H9 (cell line): ENCODE measurements at regions not wholly inside any gene's neighbourhood (a gene's known extent, or its start where the extent isn't known, plus 50 kb on each side); places are given as distances from the start of the nearest gene placed in this dataset.

Experiments used
- DNase-seq: peaks from one replicate; pipeline ENCODE4 v3.0.0-alpha.2; 2017
- H2AFZ ChIP-seq: one replicate; pipeline ENCODE4 v1.6.1; 2013; ENCODE audit warnings: mild to moderate bottlenecking, low read length, control low read depth, moderate library complexity
- H2AK5ac ChIP-seq: 2 replicates; pipeline ENCODE4 v1.6.1; 2013; ENCODE audit warnings: low read length, control low read depth, mixed read lengths; ENCODE audit not compliant: insufficient read length
- H2BK120ac ChIP-seq: one replicate; pipeline ENCODE4 v1.6.1; 2013; ENCODE audit warnings: low read depth, mild to moderate bottlenecking, low read length, control low read depth, inconsistent platforms; ENCODE audit not compliant: poor library complexity, severe bottlenecking
- H2BK12ac ChIP-seq: 2 replicates; pipeline ENCODE4 v1.6.1; 2013; ENCODE audit warnings: low read length, control low read depth, mixed read lengths, low read depth; ENCODE audit not compliant: insufficient read length
- H2BK15ac ChIP-seq: 2 replicates; pipeline ENCODE4 v1.6.1; 2013; ENCODE audit warnings: low read depth, low read length, control low read depth
- H2BK20ac ChIP-seq: one replicate; pipeline ENCODE4 v1.6.1; 2013; ENCODE audit warnings: low read depth, mild to moderate bottlenecking, low read length, control low read depth, inconsistent platforms; ENCODE audit not compliant: poor library complexity, severe bottlenecking
- H2BK5ac ChIP-seq: 2 replicates; pipeline ENCODE4 v1.6.1; 2013; ENCODE audit warnings: low read length, control low read depth, mixed read lengths; ENCODE audit not compliant: insufficient read length
- H3K14ac ChIP-seq: 2 replicates; pipeline ENCODE4 v1.6.1; 2013; ENCODE audit warnings: low read length, control low read depth; ENCODE audit not compliant: insufficient read depth
- H3K18ac ChIP-seq: 2 replicates; pipeline ENCODE4 v1.6.1; 2013; ENCODE audit warnings: low read depth, mild to moderate bottlenecking, mixed read lengths, low read length, control low read depth; ENCODE audit not compliant: insufficient read length
- H3K23ac ChIP-seq: 2 replicates; pipeline ENCODE4 v1.6.1; 2013; ENCODE audit warnings: low read length, control low read depth, mixed read lengths, low read depth; ENCODE audit not compliant: insufficient read length
- H3K23me2 ChIP-seq: 2 replicates; pipeline ENCODE4 v1.6.1; 2013; ENCODE audit warnings: low read depth, mild to moderate bottlenecking, mixed read lengths, low read length, control low read depth; ENCODE audit not compliant: insufficient read length, poor library complexity, severe bottlenecking
- H3K27ac ChIP-seq: 2 replicates; pipeline ENCODE4 v1.5.1; 2013; ENCODE audit warnings: low read length, control low read depth, mixed read lengths, low read depth; ENCODE audit not compliant: insufficient read length
- H3K27me3 ChIP-seq: 2 replicates; pipeline ENCODE4 v1.6.1; 2013; ENCODE audit warnings: low read length, control low read depth, inconsistent platforms; ENCODE audit not compliant: insufficient read depth
- H3K4ac ChIP-seq: 2 replicates; pipeline ENCODE4 v1.6.1; 2013; ENCODE audit warnings: low read depth, mild to moderate bottlenecking, control low read depth, inconsistent platforms, low read length, moderate library complexity
- H3K4me1 ChIP-seq: 2 replicates; pipeline ENCODE4 v1.6.1; 2013; ENCODE audit warnings: low read length, control low read depth, inconsistent platforms; ENCODE audit not compliant: insufficient read depth
- H3K4me2 ChIP-seq: 2 replicates; pipeline ENCODE4 v1.6.1; 2013; ENCODE audit warnings: low read length, control low read depth, mixed read lengths; ENCODE audit not compliant: insufficient read length, insufficient read depth
- H3K56ac ChIP-seq: 2 replicates; pipeline ENCODE4 v1.6.1; 2013; ENCODE audit warnings: low read depth, mild to moderate bottlenecking, mixed read lengths, low read length, control low read depth; ENCODE audit not compliant: insufficient read length
- H3K79me1 ChIP-seq: 2 replicates; pipeline ENCODE4 v1.6.1; 2013; ENCODE audit warnings: low read depth, mild to moderate bottlenecking, moderate library complexity, low read length, control low read depth, inconsistent platforms; ENCODE audit not compliant: insufficient read depth, poor library complexity, severe bottlenecking
- H3K79me2 ChIP-seq: 2 replicates; pipeline ENCODE4 v1.6.1; 2013; ENCODE audit warnings: low read length, control low read depth, inconsistent platforms; ENCODE audit not compliant: insufficient read depth
- H3K9ac ChIP-seq: 2 replicates; pipeline ENCODE4 v1.6.1; 2013; ENCODE audit warnings: low read length, control low read depth, mixed read lengths; ENCODE audit not compliant: insufficient read length; ENCODE audit errors: extremely low read depth
- H3K9me3 ChIP-seq: one replicate; pipeline ENCODE4 v1.6.1; 2013; ENCODE audit warnings: low read depth, low read length, inconsistent platforms; ENCODE audit not compliant: control insufficient read depth
- H3T11ph ChIP-seq: one replicate; pipeline ENCODE4 v1.6.1; 2013; ENCODE audit warnings: mild to moderate bottlenecking, low read length, control low read depth, inconsistent platforms
- H4K20me1 ChIP-seq: one replicate; pipeline ENCODE4 v1.6.1; 2013; ENCODE audit not compliant: control insufficient read depth, insufficient read length, insufficient read depth
- H4K5ac ChIP-seq: 2 replicates; pipeline ENCODE4 v1.6.1; 2013; ENCODE audit warnings: low read depth, mild to moderate bottlenecking, mixed read lengths, low read length, control low read depth; ENCODE audit not compliant: insufficient read length
- H4K8ac ChIP-seq: replicated peaks from 2 replicates; pipeline ENCODE4 v1.6.1; 2013; ENCODE audit warnings: low read length, control low read depth, mixed read lengths, low read depth; ENCODE audit not compliant: insufficient read length
- H4K91ac ChIP-seq: 2 replicates; pipeline ENCODE4 v1.6.1; 2013; ENCODE audit warnings: low read depth, mild to moderate bottlenecking, moderate library complexity, mixed read lengths, low read length, control low read depth; ENCODE audit not compliant: insufficient read length
- H3K27ac Mint-ChIP-seq, 3 experiments: 2 replicates in 2 of 3; 3 replicates in 1 of 3; pipeline ENCODE4 v1.8.0; 2020 to 2021; ENCODE audit warnings: mixed read lengths in 3 of 3, mild to moderate bottlenecking in 1 of 3, moderate library complexity in 1 of 3
- H3K27me3 Mint-ChIP-seq: 2 replicates; pipeline ENCODE4 v1.8.0; 2021; ENCODE audit warnings: low read depth, mild to moderate bottlenecking, moderate library complexity, mixed read lengths
- H3K36me3 Mint-ChIP-seq, 3 experiments: 2 replicates in 2 of 3; 3 replicates in 1 of 3; pipeline ENCODE4 v1.8.0; 2020 to 2021; ENCODE audit warnings: low read depth in 3 of 3, mixed read lengths in 3 of 3; ENCODE audit not compliant: insufficient read depth in 1 of 3
- H3K4me1 Mint-ChIP-seq, 2 experiments: 2 replicates each; pipeline ENCODE4 v1.8.0; 2020; ENCODE audit warnings: mixed read lengths in 2 of 2
- H3K4me3 Mint-ChIP-seq, 2 experiments: 2 replicates in 1 of 2; 3 replicates in 1 of 2; pipeline ENCODE4 v1.8.0; 2020 to 2021; ENCODE audit warnings: mild to moderate bottlenecking in 2 of 2, mixed read lengths in 2 of 2, moderate library complexity in 1 of 2
- H3K9me3 Mint-ChIP-seq, 2 experiments: 2 replicates in 1 of 2; 3 replicates in 1 of 2; pipeline ENCODE4 v1.8.0; 2020; ENCODE audit warnings: mild to moderate bottlenecking in 2 of 2, mixed read lengths in 2 of 2, moderate library complexity in 1 of 2
- WGBS: extraction: QIAGEN DNeasy Blood & Tissue Kit; methylation state at CpG from one replicate; pipeline ENCODE4 v1.1.7; 2013; ENCODE audit warnings: missing lambda C conversion rate, low lambda C conversion rate, mixed read lengths; ENCODE audit not compliant: insufficient read length; ENCODE audit errors: extremely low coverage; 5-methylcytosine and 5-hydroxymethylcytosine counted together
- TF ChIP-seq, protein P1 (sequence below): fragments of 200-600 bp; sonication (generic); conservative IDR thresholded peaks from 3 replicates; pipeline ENCODE4 v1.8.0; 2021; ENCODE audit warnings: antibody characterized with exemption, mild to moderate bottlenecking

DNA sequence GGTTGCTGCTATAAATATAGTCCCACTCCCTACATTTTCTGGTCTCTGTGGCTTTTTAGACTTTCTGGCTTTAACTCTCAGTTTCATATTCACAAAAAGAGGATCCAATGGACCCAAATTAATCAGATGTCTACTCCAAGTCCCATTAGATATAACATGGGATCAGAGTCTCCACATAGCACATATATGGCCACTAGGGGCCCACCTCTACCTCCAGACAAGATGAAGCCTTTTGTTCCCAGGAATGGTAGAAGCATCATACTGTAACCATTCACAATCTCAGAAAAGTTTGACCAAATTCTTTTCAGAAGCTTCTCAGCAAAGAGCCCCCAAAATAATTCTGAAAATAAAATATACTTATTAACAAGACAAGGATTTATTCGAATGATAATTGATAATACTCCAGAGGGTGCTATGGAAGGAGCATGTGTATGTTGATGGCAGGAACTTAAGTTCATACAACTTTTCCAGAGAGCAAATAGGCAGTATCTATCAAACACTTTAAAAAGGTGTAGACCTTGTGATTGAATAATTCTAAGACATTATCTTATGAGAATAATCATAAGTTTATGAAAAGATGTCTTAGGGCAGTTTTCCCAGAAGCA is 382.3 kb upstream of the CRIM1 start:
- Histone ChIP-seq H2BK15ac (no peak overlapping the region), H3K18ac (no peak overlapping the region), H2BK20ac (no peak overlapping the region), H3K27ac (no peak overlapping the region), H3K79me2 (no peaks in the 10 kb centered on the region), H2BK120ac (no peak overlapping the region), H3K4me1 (no peaks in the 10 kb centered on the region; the same call in 1 of the 2 replicates), H3K56ac (no peak overlapping the region), H4K8ac (no peak overlapping the region), H2BK5ac (no peak overlapping the region), H3T11ph (no peak overlapping the region), H4K20me1 (no peaks in the 10 kb centered on the region), H3K23ac (no peak overlapping the region), H2BK12ac (no peak overlapping the region), H3K23me2 (no peaks in the 10 kb centered on the region), H2AK5ac (no peak overlapping the region), H3K9ac (no peak overlapping the region), H3K79me1 (no peaks in the 10 kb centered on the region), H2AFZ (no peak overlapping the region), H3K4me2 (no peak overlapping the region), H4K91ac (no peak overlapping the region), H4K5ac (no peak overlapping the region), H3K4ac (no peak overlapping the region), H3K27me3 (no peaks in the 10 kb centered on the region), H3K9me3 (no peaks in the 10 kb centered on the region), H3K14ac (no peak overlapping the region)
- WGBS = no CpG with 5 or more reads among the region's 1 CpG
- TF ChIP-seq, protein P1, sequence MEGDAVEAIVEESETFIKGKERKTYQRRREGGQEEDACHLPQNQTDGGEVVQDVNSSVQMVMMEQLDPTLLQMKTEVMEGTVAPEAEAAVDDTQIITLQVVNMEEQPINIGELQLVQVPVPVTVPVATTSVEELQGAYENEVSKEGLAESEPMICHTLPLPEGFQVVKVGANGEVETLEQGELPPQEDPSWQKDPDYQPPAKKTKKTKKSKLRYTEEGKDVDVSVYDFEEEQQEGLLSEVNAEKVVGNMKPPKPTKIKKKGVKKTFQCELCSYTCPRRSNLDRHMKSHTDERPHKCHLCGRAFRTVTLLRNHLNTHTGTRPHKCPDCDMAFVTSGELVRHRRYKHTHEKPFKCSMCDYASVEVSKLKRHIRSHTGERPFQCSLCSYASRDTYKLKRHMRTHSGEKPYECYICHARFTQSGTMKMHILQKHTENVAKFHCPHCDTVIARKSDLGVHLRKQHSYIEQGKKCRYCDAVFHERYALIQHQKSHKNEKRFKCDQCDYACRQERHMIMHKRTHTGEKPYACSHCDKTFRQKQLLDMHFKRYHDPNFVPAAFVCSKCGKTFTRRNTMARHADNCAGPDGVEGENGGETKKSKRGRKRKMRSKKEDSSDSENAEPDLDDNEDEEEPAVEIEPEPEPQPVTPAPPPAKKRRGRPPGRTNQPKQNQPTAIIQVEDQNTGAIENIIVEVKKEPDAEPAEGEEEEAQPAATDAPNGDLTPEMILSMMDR = peak; percentile 85
- H3K27me3 Mint-ChIP-seq = no peaks in the 10 kb centered on the region
- H3K27ac Mint-ChIP-seq = no peak overlapping the region; a peak in 1 of 7 replicates
- peaks cover 7 to 10% of the 10 kb centered on the region in 2 experiments for H3K4me1 Mint-ChIP-seq
- no peak for DNase-seq
- no peaks in the 10 kb centered on the region; a peak in 1 of 7 replicates for H3K36me3 Mint-ChIP-seq
- no peak overlapping the region for H3K4me3 Mint-ChIP-seq
- H3K9me3 Mint-ChIP-seq = peaks cover 0 to 2% of the 10 kb centered on the region in 2 experiments; a peak in 1 of 5 replicates
